Bronchial epithelial cell (primary cell): ENCODE measurements at regions not wholly inside any gene's neighbourhood (a gene's known extent, or its start where the extent isn't known, plus 50 kb on each side); places are given as distances from the start of the nearest gene placed in this dataset.
A peak's percentile ranks its signal among the peaks of the same experiment; 100 is the strongest.

Experiments
- DNase-seq: peaks from one replicate; pipeline ENCODE4 v3.0.0-alpha.2; 2010; ENCODE audit warnings: low read depth
- FAIRE-seq: peaks from 2 replicates; lab custom pipeline; 2011; peaks lifted over from hg19 to GRCh38; lab: Jason Lieb, UNC
- H3K27me3 ChIP-seq: 2 replicates; pipeline ENCODE4 v1.5.1; 2011; ENCODE audit warnings: low read length; ENCODE audit not compliant: control insufficient read depth, insufficient read depth
- H3K36me3 ChIP-seq: 2 replicates; pipeline ENCODE4 v1.5.1; 2011; ENCODE audit warnings: low read length; ENCODE audit not compliant: control insufficient read depth, insufficient read depth
- H3K4me3 ChIP-seq: 2 replicates; pipeline ENCODE4 v1.5.1; 2011; ENCODE audit warnings: mild to moderate bottlenecking, low read depth, low read length, control low read depth
- CTCF ChIP-seq: IDR thresholded peaks from 2 replicates; pipeline ENCODE4 v1.5.1; 2011; ENCODE audit warnings: mild to moderate bottlenecking, moderate library complexity, low read length, control low read depth, inconsistent platforms; ENCODE audit not compliant: insufficient read depth, severe bottlenecking

GRCh38 chr11:97247601-97248000 lies 857.8 kb downstream of the JRKL start:
- FAIRE-seq (no peak), DNase-seq (no peak)
- no peak for TF ChIP-seq CTCF
- Histone ChIP-seq H3K27me3 (no peaks in the 10 kb centered on the region), H3K36me3 (no peaks in the 10 kb centered on the region), H3K4me3 (no peak overlapping the region)

- FAIRE-seq, result no peak
- TF ChIP-seq CTCF, result no peak
These were observed 865.0 kb downstream of the JRKL start for GRCh38 chr11:97254790-97255189.

DNA sequence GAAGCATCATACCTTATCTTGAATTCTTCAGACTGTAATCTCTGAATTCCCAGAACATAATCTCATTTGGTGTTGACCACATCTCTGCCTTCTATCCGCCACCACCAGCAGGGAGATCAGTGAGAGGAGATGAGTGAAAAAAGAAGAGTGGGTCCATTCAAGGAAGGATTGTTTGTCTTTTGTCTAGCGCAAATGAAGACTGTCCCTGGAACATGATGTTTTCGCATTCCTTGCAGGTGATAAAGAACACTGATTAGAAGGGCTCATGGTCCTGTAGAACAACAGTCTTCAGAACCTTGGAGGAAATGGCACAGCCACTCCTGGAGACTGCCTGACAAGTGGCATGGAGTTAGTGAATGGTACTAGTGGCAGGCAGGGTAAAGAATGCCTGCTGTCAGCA lies 869.6 kb downstream of the JRKL start:
- no peaks in the 10 kb centered on the region for H3K27me3 ChIP-seq
- H3K4me3 ChIP-seq, result no peak overlapping the region
- no peak for TF ChIP-seq CTCF
- DNase-seq (no peak), FAIRE-seq (peak; percentile 47)
- no peaks in the 10 kb centered on the region for H3K36me3 ChIP-seq

More at GRCh38 chr11:97254790-97255189, 865.0 kb downstream of the JRKL start:
- Histone ChIP-seq H3K4me3 (no peak overlapping the region), H3K27me3 (no peaks in the 10 kb centered on the region), H3K36me3 (no peaks in the 10 kb centered on the region)
- DNase-seq, result no peak

GRCh38 chr11:97259884-97260283 lies 870.1 kb downstream of the JRKL start:
- TF ChIP-seq CTCF, result no peak
- Histone ChIP-seq H3K36me3 (no peaks in the 10 kb centered on the region), H3K27me3 (no peaks in the 10 kb centered on the region), H3K4me3 (no peak overlapping the region)
- FAIRE-seq (no peak), DNase-seq (no peak)

DNA sequence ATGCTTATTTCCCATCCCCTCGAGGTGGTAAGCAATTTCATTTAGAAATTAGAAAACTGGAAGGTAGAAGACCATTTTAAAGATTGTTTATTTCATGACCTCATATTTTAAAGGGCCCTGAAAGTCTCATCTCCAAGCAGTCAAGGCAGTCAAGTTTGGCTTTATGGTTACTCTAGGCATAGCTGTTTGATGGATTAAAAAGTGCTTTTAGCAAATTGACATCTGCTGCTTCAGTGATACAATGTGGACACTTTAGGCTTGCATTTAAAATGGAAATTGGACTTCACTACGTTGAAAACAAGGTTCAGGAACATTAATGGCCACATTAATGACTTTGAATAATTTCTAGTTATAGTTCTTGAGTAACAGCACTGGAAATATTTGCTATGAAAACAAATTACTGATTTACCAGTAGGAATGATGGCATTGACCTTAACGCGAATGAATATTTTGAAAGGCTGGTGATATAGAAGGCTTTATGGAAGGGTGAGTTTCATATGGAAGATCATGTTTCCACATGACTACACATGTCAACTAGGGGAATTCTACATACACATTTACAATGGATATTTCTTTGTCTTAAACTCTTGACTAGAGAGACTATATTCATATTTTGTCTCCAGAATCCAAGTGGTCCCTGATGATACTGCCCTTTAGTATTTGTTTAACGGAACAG lies 873.5 kb downstream of the JRKL start:
- H3K4me3 ChIP-seq, result no peak overlapping the region
- no peak for TF ChIP-seq CTCF
- DNase-seq, result no peak
- FAIRE-seq, result no peak
- H3K36me3 ChIP-seq, result no peaks in the 10 kb centered on the region
- no peaks in the 10 kb centered on the region for H3K27me3 ChIP-seq

DNA sequence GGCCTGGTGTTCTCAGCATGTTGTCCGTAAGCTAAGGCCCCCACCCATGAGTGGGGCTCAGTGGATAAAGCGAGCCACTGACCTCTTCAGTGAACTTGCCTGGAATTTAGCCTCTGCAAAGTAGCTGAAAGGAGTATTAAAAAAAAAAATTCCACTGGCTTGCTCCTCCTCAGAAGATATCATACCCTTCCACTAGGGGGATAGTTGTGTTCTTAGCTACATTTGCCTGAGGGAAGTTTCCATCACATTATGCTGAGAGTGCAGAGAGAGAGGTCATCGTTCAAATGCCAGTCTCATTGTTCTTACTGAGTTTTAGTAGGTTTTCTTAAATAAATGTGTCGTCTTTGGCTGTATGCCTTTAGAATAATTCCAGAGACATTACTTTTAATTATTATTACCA lies 879.7 kb downstream of the JRKL start:
- peak; percentile 23 for DNase-seq
- H3K27me3 ChIP-seq, result no peaks in the 10 kb centered on the region

More for the DNA sequence above, 879.7 kb downstream of the JRKL start:
- Histone ChIP-seq H3K4me3 (no peak overlapping the region), H3K36me3 (no peaks in the 10 kb centered on the region)
- FAIRE-seq, result no peak
- no peak for TF ChIP-seq CTCF
